Forelimb muscle (tissue), 1 donor: ENCODE measurements at regions not wholly inside any gene's neighbourhood (a gene's known extent, or its start where the extent isn't known, plus 50 kb on each side); places are given as distances from the start of the nearest gene placed in this dataset.

Source experiments
- DNase-seq: peaks from one replicate; pipeline ENCODE4 v3.0.0-alpha.2; 2013; ENCODE audit warnings: low read depth

GRCh38 chr1:221462345-221462744 is 279.5 kb downstream of the DUSP10 start:
- no peak for DNase-seq

GRCh38 chr1:221468546-221468945 is 273.3 kb downstream of the DUSP10 start:
- DNase-seq: no peak

GRCh38 chr1:221469476-221469875 is 272.4 kb downstream of the DUSP10 start:
- no peak for DNase-seq

- no peak for DNase-seq
Observed at GRCh38 chr1:221470000-221470698, 271.7 kb downstream of the DUSP10 start.

GRCh38 chr1:221473411-221473810 is 268.5 kb downstream of the DUSP10 start:
- DNase-seq: no peak

- peak; percentile 25 for DNase-seq
Observed at GRCh38 chr1:221477252-221477651, 264.6 kb downstream of the DUSP10 start.

- peak; percentile 26 for DNase-seq
Observed at GRCh38 chr1:221478050-221478949, 263.6 kb downstream of the DUSP10 start.

GRCh38 chr1:221487781-221488524 is 253.9 kb downstream of the DUSP10 start:
- no peak for DNase-seq

- no peak for DNase-seq
Observed at GRCh38 chr1:221488550-221488949, 253.3 kb downstream of the DUSP10 start.

- DNase-seq: no peak
Observed at GRCh38 chr1:221494670-221495069, 247.2 kb downstream of the DUSP10 start.

GRCh38 chr1:221497046-221497445 is 244.8 kb downstream of the DUSP10 start:
- no peak for DNase-seq

- no peak for DNase-seq
Observed at GRCh38 chr1:221503268-221503667, 238.6 kb downstream of the DUSP10 start.

GRCh38 chr1:221509575-221510355 is 232.1 kb downstream of the DUSP10 start:
- DNase-seq: no peak

GRCh38 chr1:221510793-221511503 is 230.9 kb downstream of the DUSP10 start:
- no peak for DNase-seq

GRCh38 chr1:221511797-221512196 is 230.1 kb downstream of the DUSP10 start:
- no peak for DNase-seq

GRCh38 chr1:221514806-221515205 is 227.1 kb downstream of the DUSP10 start:
- no peak for DNase-seq

GRCh38 chr1:221515496-221515895 is 226.4 kb downstream of the DUSP10 start:
- DNase-seq: no peak

GRCh38 chr1:221517961-221518360 is 223.9 kb downstream of the DUSP10 start:
- DNase-seq: no peak

GRCh38 chr1:221520250-221520649 is 221.6 kb downstream of the DUSP10 start:
- no peak for DNase-seq

GRCh38 chr1:221521686-221522085 is 220.2 kb downstream of the DUSP10 start:
- no peak for DNase-seq

- no peak for DNase-seq
Observed at GRCh38 chr1:221522529-221522940, 219.4 kb downstream of the DUSP10 start.
